ENCODE measurements at regions not wholly inside any gene's neighbourhood (a gene's known extent, or its start where the extent isn't known, plus 50 kb on each side); places are given as distances from the start of the nearest gene placed in this dataset.

DNA sequence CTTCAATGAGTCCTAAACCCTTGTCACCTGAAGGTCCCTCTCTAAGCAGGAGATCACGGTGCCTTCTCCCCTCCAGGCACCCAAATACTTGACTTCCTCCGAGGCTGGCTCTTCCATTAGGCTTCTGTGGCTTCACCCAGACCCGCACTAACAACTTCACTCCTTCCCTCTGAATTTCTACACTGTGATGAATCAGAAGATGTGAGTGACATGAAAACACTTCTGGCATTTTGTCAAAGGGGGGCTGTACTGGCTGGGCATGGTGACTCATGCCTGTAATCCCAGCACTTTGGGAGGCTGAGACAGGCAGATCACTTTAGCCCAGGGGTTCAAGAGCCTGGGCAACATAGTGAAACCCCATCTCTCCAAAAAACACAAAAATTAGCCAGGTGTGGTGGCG lies 72.6 kb upstream of the CNEP1R1 start:
- no peaks in the 10 kb centered on the region for H3K27me3 ChIP-seq (ENCODE audit: insufficient read depth, low read length)
- DNase-seq (ENCODE audit: low read depth, low spot score): peak; percentile 4
- no peaks in the 10 kb centered on the region for H3K9me2 ChIP-seq (ENCODE audit: insufficient read depth)
- H3K27ac ChIP-seq (ENCODE audit: low read depth, low read length): no peak overlapping the region
- peaks cover 5 to 7% of the 10 kb centered on the region in 2 experiments; a peak in 3 of 4 replicates for H3K4me1 ChIP-seq (ENCODE audit: control insufficient read depth in 1 of 2, insufficient read depth in 2 of 2, low read length in 2 of 2)
- H3K79me2 ChIP-seq (ENCODE audit: insufficient read depth, low read length): no peaks in the 10 kb centered on the region
- RAD21 ChIA-PET (ENCODE audit: low non-redundant PET in 1 of 2, low total read pairs in 2 of 2, uncharacterized antibody in 2 of 2, unreplicated experiment in 2 of 2): no interaction called here
- H4K20me1 ChIP-seq (ENCODE audit: insufficient read depth): no peaks in the 10 kb centered on the region
- H3K4me3 ChIP-seq (replicated peaks in 1 of 2; ENCODE audit: low read depth in 1 of 2, low read length in 2 of 2): no peak overlapping the region
- POLR2A ChIA-PET: no interaction called here
- BruUV-seq (replicated peaks): no TSS peak
- no peaks in the 10 kb centered on the region for H3K9me3 ChIP-seq (ENCODE audit: control insufficient read depth in 1 of 2, insufficient read depth in 1 of 2, low read depth in 1 of 2, low read length in 2 of 2)
- TF ChIP-seq POLR2AphosphoS5 (IDR thresholded peaks at IDR 0.05; ENCODE audit: low read depth, low read length) (no peak), JUND (IDR thresholded peaks at IDR 0.05) (no peak), EZH2 (IDR thresholded peaks at IDR 0.05) (no peak), CBX3 (IDR thresholded peaks at IDR 0.05; ENCODE audit: low read depth) (no peak), TCF7L2 (IDR thresholded peaks at IDR 0.05; ENCODE audit: borderline replicate concordance, extremely low read depth, insufficient read depth, insufficient read length) (no peak), ZFX (IDR thresholded peaks at IDR 0.05) (no peak), FOSL1 (IDR thresholded peaks at IDR 0.05; ENCODE audit: low read depth) (no peak), SRF (IDR thresholded peaks at IDR 0.05; ENCODE audit: low read depth) (no peak), YY1 (IDR thresholded peaks at IDR 0.05; ENCODE audit: extremely low read depth, insufficient replicate concordance, low read depth, low read length) (no peak), EGR1 (IDR thresholded peaks at IDR 0.05; ENCODE audit: low read depth) (no peak)
- TF ChIP-seq, protein P1, sequence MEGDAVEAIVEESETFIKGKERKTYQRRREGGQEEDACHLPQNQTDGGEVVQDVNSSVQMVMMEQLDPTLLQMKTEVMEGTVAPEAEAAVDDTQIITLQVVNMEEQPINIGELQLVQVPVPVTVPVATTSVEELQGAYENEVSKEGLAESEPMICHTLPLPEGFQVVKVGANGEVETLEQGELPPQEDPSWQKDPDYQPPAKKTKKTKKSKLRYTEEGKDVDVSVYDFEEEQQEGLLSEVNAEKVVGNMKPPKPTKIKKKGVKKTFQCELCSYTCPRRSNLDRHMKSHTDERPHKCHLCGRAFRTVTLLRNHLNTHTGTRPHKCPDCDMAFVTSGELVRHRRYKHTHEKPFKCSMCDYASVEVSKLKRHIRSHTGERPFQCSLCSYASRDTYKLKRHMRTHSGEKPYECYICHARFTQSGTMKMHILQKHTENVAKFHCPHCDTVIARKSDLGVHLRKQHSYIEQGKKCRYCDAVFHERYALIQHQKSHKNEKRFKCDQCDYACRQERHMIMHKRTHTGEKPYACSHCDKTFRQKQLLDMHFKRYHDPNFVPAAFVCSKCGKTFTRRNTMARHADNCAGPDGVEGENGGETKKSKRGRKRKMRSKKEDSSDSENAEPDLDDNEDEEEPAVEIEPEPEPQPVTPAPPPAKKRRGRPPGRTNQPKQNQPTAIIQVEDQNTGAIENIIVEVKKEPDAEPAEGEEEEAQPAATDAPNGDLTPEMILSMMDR (IDR thresholded peaks at IDR 0.05 in 2 of 3, conservative IDR thresholded peaks at IDR 0.05 in 1 of 3; ENCODE audit: borderline replicate concordance in 1 of 3, insufficient read depth in 1 of 3, low read depth in 2 of 3, low read length in 2 of 3): no peak
- TF ChIP-seq, protein P2, sequence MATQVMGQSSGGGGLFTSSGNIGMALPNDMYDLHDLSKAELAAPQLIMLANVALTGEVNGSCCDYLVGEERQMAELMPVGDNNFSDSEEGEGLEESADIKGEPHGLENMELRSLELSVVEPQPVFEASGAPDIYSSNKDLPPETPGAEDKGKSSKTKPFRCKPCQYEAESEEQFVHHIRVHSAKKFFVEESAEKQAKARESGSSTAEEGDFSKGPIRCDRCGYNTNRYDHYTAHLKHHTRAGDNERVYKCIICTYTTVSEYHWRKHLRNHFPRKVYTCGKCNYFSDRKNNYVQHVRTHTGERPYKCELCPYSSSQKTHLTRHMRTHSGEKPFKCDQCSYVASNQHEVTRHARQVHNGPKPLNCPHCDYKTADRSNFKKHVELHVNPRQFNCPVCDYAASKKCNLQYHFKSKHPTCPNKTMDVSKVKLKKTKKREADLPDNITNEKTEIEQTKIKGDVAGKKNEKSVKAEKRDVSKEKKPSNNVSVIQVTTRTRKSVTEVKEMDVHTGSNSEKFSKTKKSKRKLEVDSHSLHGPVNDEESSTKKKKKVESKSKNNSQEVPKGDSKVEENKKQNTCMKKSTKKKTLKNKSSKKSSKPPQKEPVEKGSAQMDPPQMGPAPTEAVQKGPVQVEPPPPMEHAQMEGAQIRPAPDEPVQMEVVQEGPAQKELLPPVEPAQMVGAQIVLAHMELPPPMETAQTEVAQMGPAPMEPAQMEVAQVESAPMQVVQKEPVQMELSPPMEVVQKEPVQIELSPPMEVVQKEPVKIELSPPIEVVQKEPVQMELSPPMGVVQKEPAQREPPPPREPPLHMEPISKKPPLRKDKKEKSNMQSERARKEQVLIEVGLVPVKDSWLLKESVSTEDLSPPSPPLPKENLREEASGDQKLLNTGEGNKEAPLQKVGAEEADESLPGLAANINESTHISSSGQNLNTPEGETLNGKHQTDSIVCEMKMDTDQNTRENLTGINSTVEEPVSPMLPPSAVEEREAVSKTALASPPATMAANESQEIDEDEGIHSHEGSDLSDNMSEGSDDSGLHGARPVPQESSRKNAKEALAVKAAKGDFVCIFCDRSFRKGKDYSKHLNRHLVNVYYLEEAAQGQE (IDR thresholded peaks at IDR 0.05; ENCODE audit: low read depth): no peak
- TF ChIP-seq, protein P3, sequence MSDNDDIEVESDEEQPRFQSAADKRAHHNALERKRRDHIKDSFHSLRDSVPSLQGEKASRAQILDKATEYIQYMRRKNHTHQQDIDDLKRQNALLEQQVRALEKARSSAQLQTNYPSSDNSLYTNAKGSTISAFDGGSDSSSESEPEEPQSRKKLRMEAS (IDR thresholded peaks at IDR 0.05): no peak
- H2AFZ ChIP-seq (ENCODE audit: low read depth, low read length, poor library complexity, severe bottlenecking): no peak overlapping the region
- ATAC-seq: no peak
- no peak overlapping the region for H3K9ac ChIP-seq (ENCODE audit: low read length)
- intact Hi-C loops (cut with micrococcal nuclease): no loop called here
- CTCF ChIA-PET: no interaction called here
- H3K36me3 ChIP-seq (ENCODE audit: control insufficient read depth in 1 of 2, insufficient read depth in 2 of 2, low read length in 2 of 2): no peaks in the 10 kb centered on the region
- H3K4me2 ChIP-seq (ENCODE audit: low read length): 0 out of 2 replicates have a peak overlapping the region, but pooled peaks have one; percentile 13

All from HCT116 (cell line).